Endothelial cell of umbilical vein (primary cell): ENCODE measurements at regions not wholly inside any gene's neighbourhood (a gene's known extent, or its start where the extent isn't known, plus 50 kb on each side); places are given as distances from the start of the nearest gene placed in this dataset.

Experiments
- BruUV-seq: library from RNA; stranded (reverse); fragments of 400-500 nt; replicated peaks from 2 replicates; lab custom pipeline; 2021; lab: Mats Ljungman, UMichigan
- CTCF ChIA-PET: fragments of 300-600, 350-600 bp; sonication (Branson Sonifier 250); formaldehyde crosslinking; loops from one replicate; lab custom pipeline; 2021; ENCODE audit warnings: antibody characterized with exemption, inconsistent platforms; lab: Charles Lee
- POLR2A ChIA-PET: fragments of 300-600, 350-600 bp; sonication (Branson Sonifier 250); formaldehyde crosslinking; loops from one replicate; lab custom pipeline; 2021; ENCODE audit warnings: antibody characterized with exemption, inconsistent platforms; lab: Charles Lee
- DNase-seq: peaks from one replicate; pipeline ENCODE4 v3.0.0-alpha.2; 2011; ENCODE audit warnings: low read depth, low spot score
- FAIRE-seq: peaks from 2 replicates; lab custom pipeline; 2011; peaks lifted over from hg19 to GRCh38; lab: Jason Lieb, UNC
- H2AFZ ChIP-seq: 2 replicates; pipeline ENCODE4 v1.6.0; 2012; ENCODE audit warnings: low read depth, low read length, control low read depth, inconsistent platforms
- H3K27ac ChIP-seq: 2 replicates; pipeline ENCODE4 v1.5.1; 2011; ENCODE audit warnings: low read depth, mild to moderate bottlenecking, control low read depth, low read length, moderate library complexity; ENCODE audit not compliant: insufficient read depth
- H3K27me3 ChIP-seq, 2 experiments: 2 replicates each; pipeline versions ENCODE4 v1.6.0 to v1.6.1; 2011; ENCODE audit warnings: low read length in 2 of 2, mixed read lengths in 1 of 2; ENCODE audit not compliant: control insufficient read depth in 2 of 2, insufficient read depth in 2 of 2
- H3K36me3 ChIP-seq, 2 experiments: 2 replicates in 1 of 2; 3 replicates in 1 of 2; pipeline ENCODE4 v1.5.1; 2011; ENCODE audit warnings: low read length in 2 of 2, mild to moderate bottlenecking in 1 of 2, moderate library complexity in 1 of 2; ENCODE audit not compliant: control insufficient read depth in 2 of 2, insufficient read depth in 2 of 2; ENCODE audit errors: extremely low read depth in 1 of 2
- H3K4me1 ChIP-seq: 3 replicates; pipeline ENCODE4 v1.5.1; 2011; ENCODE audit warnings: mild to moderate bottlenecking, low read length; ENCODE audit not compliant: control insufficient read depth, insufficient read depth; ENCODE audit errors: extremely low read depth
- H3K4me2 ChIP-seq: 2 replicates; pipeline ENCODE4 v1.6.1; 2011; ENCODE audit warnings: low read length, control low read depth, mixed read lengths; ENCODE audit not compliant: insufficient read depth
- H3K4me3 ChIP-seq, 3 experiments: fragments of 200-600 bp in 1 of 3; sonication (generic), shearing (Covaris generic) in 1 of 3; replicated peaks in 1 of 3; 2 replicates each; pipeline ENCODE4 v1.5.1; 2011 to 2016; ENCODE audit warnings: control low read depth in 3 of 3, low read length in 3 of 3, mild to moderate bottlenecking in 2 of 3, inconsistent platforms in 1 of 3, low read depth in 1 of 3, moderate library complexity in 1 of 3; ENCODE audit not compliant: insufficient read depth in 1 of 3
- H3K79me2 ChIP-seq: 2 replicates; pipeline ENCODE4 v1.6.0; 2012; ENCODE audit warnings: low read length, inconsistent platforms; ENCODE audit not compliant: control insufficient read depth, insufficient read depth
- H3K9ac ChIP-seq: replicated peaks from 2 replicates; pipeline ENCODE3; 2011; ENCODE audit warnings: low read length, control low read depth; ENCODE audit not compliant: insufficient read depth; ENCODE audit errors: extremely low read depth
- H3K9me1 ChIP-seq: replicated peaks from 3 replicates; pipeline ENCODE4 v1.6.0; 2011; ENCODE audit warnings: mild to moderate bottlenecking, low read length; ENCODE audit not compliant: control insufficient read depth, insufficient read depth; ENCODE audit errors: extremely low read depth
- H3K9me3 ChIP-seq: replicated peaks from 2 replicates; pipeline ENCODE4 v1.5.1; 2012; ENCODE audit warnings: low read length, inconsistent platforms; ENCODE audit not compliant: control insufficient read depth, insufficient read depth
- H4K20me1 ChIP-seq: replicated peaks from 2 replicates; pipeline ENCODE3; 2011; ENCODE audit warnings: mild to moderate bottlenecking, low read length; ENCODE audit not compliant: control insufficient read depth, insufficient read depth; ENCODE audit errors: extremely low read depth
- EZH2 ChIP-seq: IDR thresholded peaks from 2 replicates; pipeline ENCODE4 v1.6.1; 2012; ENCODE audit warnings: borderline replicate concordance, low read depth, mild to moderate bottlenecking, moderate library complexity, low read length, inconsistent platforms; ENCODE audit not compliant: severe bottlenecking
- FOS ChIP-seq: IDR thresholded peaks from 2 replicates; pipeline ENCODE4 v1.6.1; 2011; ENCODE audit warnings: mild to moderate bottlenecking, low read length, moderate library complexity, borderline replicate concordance; ENCODE audit not compliant: insufficient read depth
- JUN ChIP-seq: IDR thresholded peaks from 2 replicates; pipeline ENCODE4 v1.6.1; 2011; ENCODE audit warnings: borderline replicate concordance, low read depth; ENCODE audit not compliant: insufficient read length, insufficient read depth
- MYC ChIP-seq: IDR thresholded peaks from one replicate; pipeline ENCODE4 v1.6.1; 2011; ENCODE audit warnings: mild to moderate bottlenecking, low read depth, low read length
- POLR2A ChIP-seq: IDR thresholded peaks from 2 replicates; pipeline ENCODE4 v1.6.1; 2012; ENCODE audit warnings: low read depth, mild to moderate bottlenecking, control low read depth, low read length
- POLR2AphosphoS5 ChIP-seq: IDR thresholded peaks from 2 replicates; pipeline ENCODE4 v1.6.1; 2012; ENCODE audit warnings: low read depth, mild to moderate bottlenecking, control low read depth, low read length, moderate library complexity; ENCODE audit not compliant: insufficient read depth
- dilution Hi-C: fragments of 300-500 bp; cut with MboI; formaldehyde crosslinking; loops from one replicate; pipeline ENCODE4 v1.15.0; 2019; ENCODE audit warnings: low sequenced_read_pairs; ENCODE audit not compliant: extremely low pct_ligation_motif_present
- intact Hi-C: fragments of 100-400 bp; cut with micrococcal nuclease; formaldehyde crosslinking; loops from one replicate; pipeline ENCODE4 v1.10.0; 2022
- TF ChIP-seq, protein P1 (sequence below): IDR thresholded peaks from 2 replicates; pipeline ENCODE4 v1.6.1; 2011; ENCODE audit not compliant: insufficient read depth, insufficient read length

DNA sequence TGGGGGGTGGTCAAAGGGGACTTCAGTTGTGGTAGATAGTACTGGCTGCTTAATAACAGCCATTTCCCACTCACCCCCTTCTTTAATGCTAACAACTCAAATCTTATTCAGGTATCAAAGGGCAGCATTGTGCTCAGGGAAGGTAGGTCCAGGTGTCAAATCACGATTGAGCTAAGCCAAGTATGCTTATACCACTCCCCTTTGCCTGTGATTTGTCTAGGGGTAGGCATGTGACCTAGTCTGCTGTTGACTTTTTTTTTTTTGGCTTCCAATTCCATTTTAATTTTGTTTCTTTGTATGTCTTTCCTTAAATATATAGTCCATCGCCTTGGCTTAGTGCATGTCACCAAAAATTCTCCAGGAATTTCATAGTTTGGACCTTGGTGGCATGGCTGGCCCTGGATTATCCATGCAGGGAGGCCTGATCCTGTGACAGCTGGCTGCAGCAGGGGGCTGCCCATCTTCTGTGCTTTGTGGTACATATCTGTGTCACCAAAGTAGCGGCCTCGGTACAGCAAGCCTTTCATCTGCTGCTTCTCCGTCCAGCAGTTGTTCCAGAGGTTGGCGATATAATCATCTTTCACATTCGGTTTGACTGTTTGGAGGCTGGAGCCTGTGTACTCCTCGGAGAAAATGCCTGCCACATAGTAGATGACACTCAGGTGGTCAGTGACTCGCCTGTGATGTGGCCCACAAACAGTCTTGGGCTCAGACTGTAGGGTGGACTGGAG is 68.1 kb upstream of the SPRED2 start:
- FAIRE-seq (no peak), DNase-seq (no peak)
- CTCF ChIA-PET, result no interaction called here
- POLR2A ChIA-PET, result no interaction called here
- no TSS peak for BruUV-seq
- Histone ChIP-seq H3K4me2 (no peak overlapping the region), H3K9me1 (no peaks in the 10 kb centered on the region), H3K36me3 (no peaks in the 10 kb centered on the region), H3K27me3 (peaks cover 2 to 6% of the 10 kb centered on the region in 2 experiments), H3K9ac (no peak overlapping the region), H4K20me1 (no peaks in the 10 kb centered on the region), H2AFZ (no peak overlapping the region), H3K79me2 (no peaks in the 10 kb centered on the region), H3K9me3 (no peaks in the 10 kb centered on the region), H3K4me3 (no peak overlapping the region), H3K4me1 (no peaks in the 10 kb centered on the region), H3K27ac (no peak overlapping the region)
- intact Hi-C loops (no loop called here), dilution Hi-C loops (no loop called here)
- no peak for TF ChIP-seq EZH2
- TF ChIP-seq POLR2AphosphoS5, result no peak
- no peak for TF ChIP-seq FOS
- no peak for TF ChIP-seq JUN
- no peak for TF ChIP-seq POLR2A

DNA sequence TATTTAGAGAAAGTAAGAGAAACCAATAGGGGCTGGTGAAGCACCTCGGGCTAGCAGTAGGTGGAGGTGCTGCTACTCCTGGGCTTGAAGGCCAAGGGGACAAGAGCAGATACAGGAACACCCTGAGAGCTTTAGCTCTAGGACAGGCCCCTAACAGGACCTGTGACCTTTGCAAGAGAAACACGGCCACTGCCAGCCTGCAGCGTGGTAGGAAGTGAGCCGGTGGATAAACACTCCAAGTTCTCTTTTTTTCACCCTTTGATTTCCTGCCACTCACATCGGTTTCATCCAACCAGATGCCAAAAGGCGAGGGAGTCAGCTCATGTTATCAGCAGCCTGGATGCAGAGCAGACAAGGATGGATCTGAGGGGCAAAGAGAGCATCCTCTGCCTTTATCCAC is 66.8 kb upstream of the SPRED2 start:
- Histone ChIP-seq H2AFZ (no peak overlapping the region), H3K4me2 (no peak overlapping the region), H3K9me3 (no peaks in the 10 kb centered on the region), H3K79me2 (no peaks in the 10 kb centered on the region), H3K4me1 (no peaks in the 10 kb centered on the region), H3K9me1 (no peaks in the 10 kb centered on the region), H3K27me3 (peaks cover 4 to 6% of the 10 kb centered on the region in 2 experiments), H3K4me3 (no peak overlapping the region), H3K27ac (no peak overlapping the region), H3K36me3 (no peaks in the 10 kb centered on the region), H4K20me1 (no peaks in the 10 kb centered on the region), H3K9ac (no peak overlapping the region)
- ChIA-PET CTCF (no interaction called here), POLR2A (no interaction called here)
- no peak for FAIRE-seq
- intact Hi-C loops, result no loop called here
- no TSS peak for BruUV-seq
- TF ChIP-seq, protein P1, sequence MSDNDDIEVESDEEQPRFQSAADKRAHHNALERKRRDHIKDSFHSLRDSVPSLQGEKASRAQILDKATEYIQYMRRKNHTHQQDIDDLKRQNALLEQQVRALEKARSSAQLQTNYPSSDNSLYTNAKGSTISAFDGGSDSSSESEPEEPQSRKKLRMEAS, result no peak
- TF ChIP-seq MYC (no peak), EZH2 (no peak), JUN (no peak), POLR2AphosphoS5 (no peak), FOS (no peak)
- no peak for DNase-seq
- dilution Hi-C loops, result no loop called here
